ENCODE measurements at regions not wholly inside any gene's neighbourhood (a gene's known extent, or its start where the extent isn't known, plus 50 kb on each side); places are given as distances from the start of the nearest gene placed in this dataset.

GRCh38 chr14:97456462-97456861, 659.3 kb downstream of the VRK1 start:
- DNase-seq (ENCODE audit: low spot score in 2 of 2) (no peak), FAIRE-seq (no peak)

GRCh38 chr14:97456958-97457357, 659.8 kb downstream of the VRK1 start:
- FAIRE-seq, result no peak
- no peak for DNase-seq (ENCODE audit: low spot score in 2 of 2)

- FAIRE-seq, result no peak
Measured at GRCh38 chr14:97457575-97458085, 660.4 kb downstream of the VRK1 start.

GRCh38 chr14:97458255-97458654, 661.1 kb downstream of the VRK1 start:
- no peak for FAIRE-seq
- DNase-seq (ENCODE audit: low spot score in 2 of 2), result peak in 1 of 2 donors; percentile 10

More at GRCh38 chr14:97457575-97458085, 660.4 kb downstream of the VRK1 start:
- no peak for DNase-seq (ENCODE audit: low spot score in 2 of 2)

GRCh38 chr14:97458661-97459579, 661.7 kb downstream of the VRK1 start:
- FAIRE-seq (no peak), DNase-seq (ENCODE audit: low spot score in 2 of 2) (peak in 1 of 2 donors; percentile 31)

- FAIRE-seq (no peak), DNase-seq (ENCODE audit: low spot score in 2 of 2) (no peak)
Measured at GRCh38 chr14:97462081-97462480, 664.9 kb downstream of the VRK1 start.

- FAIRE-seq (no peak), DNase-seq (ENCODE audit: low spot score in 2 of 2) (no peak)
Measured at GRCh38 chr14:97468220-97468619, 671.0 kb downstream of the VRK1 start.

- no peak for DNase-seq (ENCODE audit: low spot score in 2 of 2)
- no peak for FAIRE-seq
Measured at GRCh38 chr14:97477353-97477752, 680.2 kb downstream of the VRK1 start.

GRCh38 chr14:97485201-97485600, 688.0 kb downstream of the VRK1 start:
- DNase-seq (ENCODE audit: low spot score in 2 of 2) (no peak), FAIRE-seq (no peak)

- no peak for FAIRE-seq
- DNase-seq (ENCODE audit: low spot score in 2 of 2), result no peak
Measured at GRCh38 chr14:97486601-97487120, 689.5 kb downstream of the VRK1 start.

- no peak for DNase-seq (ENCODE audit: low spot score in 2 of 2)
- no peak for FAIRE-seq
Measured at GRCh38 chr14:97489750-97490149, 692.6 kb downstream of the VRK1 start.

- DNase-seq (ENCODE audit: low spot score in 2 of 2), result no peak
- no peak for FAIRE-seq
Measured at GRCh38 chr14:97490521-97491070, 693.4 kb downstream of the VRK1 start.

- DNase-seq (ENCODE audit: low spot score in 2 of 2) (no peak), FAIRE-seq (no peak)
Measured at GRCh38 chr14:97491697-97492096, 694.5 kb downstream of the VRK1 start.

GRCh38 chr14:97499790-97500481, 702.8 kb downstream of the VRK1 start:
- FAIRE-seq, result no peak
- no peak for DNase-seq (ENCODE audit: low spot score in 2 of 2)

- DNase-seq (ENCODE audit: low spot score in 2 of 2) (no peak), FAIRE-seq (no peak)
Measured at GRCh38 chr14:97506626-97507025, 709.4 kb downstream of the VRK1 start.

- FAIRE-seq, result no peak
- DNase-seq (ENCODE audit: low spot score in 2 of 2), result no peak
Measured at GRCh38 chr14:97513891-97514290, 716.7 kb downstream of the VRK1 start.

GRCh38 chr14:97517566-97518234, 720.5 kb downstream of the VRK1 start:
- FAIRE-seq, result no peak

GRCh38 chr14:97523936-97524335, 726.8 kb downstream of the VRK1 start:
- no peak for DNase-seq (ENCODE audit: low spot score in 2 of 2)

More at GRCh38 chr14:97517566-97518234, 720.5 kb downstream of the VRK1 start:
- DNase-seq (ENCODE audit: low spot score in 2 of 2), result no peak

GRCh38 chr14:97524589-97525319, 727.6 kb downstream of the VRK1 start:
- DNase-seq (ENCODE audit: low spot score in 2 of 2), result no peak
- FAIRE-seq, result no peak

More at GRCh38 chr14:97523936-97524335, 726.8 kb downstream of the VRK1 start:
- FAIRE-seq, result no peak

GRCh38 chr14:97527993-97528392, 730.8 kb downstream of the VRK1 start:
- no peak for FAIRE-seq

More at GRCh38 chr14:97527993-97528392, 730.8 kb downstream of the VRK1 start:
- no peak for DNase-seq (ENCODE audit: low spot score in 2 of 2)
